Smooth muscle cell (in vitro differentiated cells): ENCODE measurements at regions not wholly inside any gene's neighbourhood (a gene's known extent, or its start where the extent isn't known, plus 50 kb on each side); places are given as distances from the start of the nearest gene placed in this dataset.

Experiments
- DNase-seq: peaks from one replicate; lab custom pipeline; 2025; ENCODE audit not compliant: unreplicated experiment; lab: John Stamatoyannopoulos, UW
- H2AFZ ChIP-seq: fragments of 200-600 bp; sonication (generic); 2 replicates; pipeline ENCODE4 v1.6.0; 2016; ENCODE audit warnings: antibody characterized with exemption, low read depth, mild to moderate bottlenecking
- H3F3A ChIP-seq: fragments of 200-600 bp; sonication (generic); 2 replicates; pipeline ENCODE4 v1.6.0; 2017; ENCODE audit warnings: antibody characterized with exemption, low read depth
- H3K27ac ChIP-seq: fragments of 200-600 bp; sonication (generic); 2 replicates; pipeline ENCODE4 v1.5.1; 2016; ENCODE audit warnings: low read depth, mild to moderate bottlenecking
- H3K27me3 ChIP-seq: fragments of 200-600 bp; sonication (generic); 2 replicates; pipeline ENCODE4 v1.6.1; 2016; ENCODE audit warnings: low read depth, mild to moderate bottlenecking
- H3K36me3 ChIP-seq: fragments of 200-600 bp; sonication (generic); 2 replicates; pipeline ENCODE4 v1.5.1; 2016; ENCODE audit warnings: low read depth
- H3K4me1 ChIP-seq: fragments of 200-600 bp; sonication (generic); 2 replicates; pipeline ENCODE4 v1.5.1; 2016; ENCODE audit warnings: low read depth
- H3K4me2 ChIP-seq: fragments of 200-600 bp; sonication (generic); 2 replicates; pipeline ENCODE4 v1.6.0; 2016; ENCODE audit warnings: mild to moderate bottlenecking
- H3K4me3 ChIP-seq: fragments of 200-600 bp; sonication (generic); 2 replicates; pipeline ENCODE4 v1.5.1; 2016; ENCODE audit warnings: mild to moderate bottlenecking
- H3K79me2 ChIP-seq: fragments of 200-600 bp; sonication (generic); 2 replicates; pipeline ENCODE4 v1.6.0; 2016; ENCODE audit warnings: low read depth, mild to moderate bottlenecking
- H3K9ac ChIP-seq: fragments of 200-600 bp; sonication (generic); 2 replicates; pipeline ENCODE4 v1.6.0; 2016; ENCODE audit warnings: low read depth
- H3K9me3 ChIP-seq: fragments of 200-600 bp; sonication (generic); replicated peaks from 2 replicates; pipeline ENCODE4 v1.5.1; 2016; ENCODE audit warnings: low read depth
- H4K20me1 ChIP-seq: fragments of 200-600 bp; sonication (generic); 2 replicates; pipeline ENCODE4 v1.6.0; 2016; ENCODE audit warnings: low read depth
- WGBS: methylation state at CpG from one replicate; pipeline ENCODE4 v1.1.7; 2016; ENCODE audit warnings: low lambda C conversion rate; 5-methylcytosine and 5-hydroxymethylcytosine counted together
- TF ChIP-seq, protein P1 (sequence below): fragments of 200-600 bp; sonication (generic); IDR thresholded peaks from 2 replicates; pipeline ENCODE4 v1.5.1; 2017; ENCODE audit warnings: borderline replicate concordance, mild to moderate bottlenecking, antibody characterized with exemption; ENCODE audit not compliant: insufficient read depth, poor library complexity, severe bottlenecking

DNA sequence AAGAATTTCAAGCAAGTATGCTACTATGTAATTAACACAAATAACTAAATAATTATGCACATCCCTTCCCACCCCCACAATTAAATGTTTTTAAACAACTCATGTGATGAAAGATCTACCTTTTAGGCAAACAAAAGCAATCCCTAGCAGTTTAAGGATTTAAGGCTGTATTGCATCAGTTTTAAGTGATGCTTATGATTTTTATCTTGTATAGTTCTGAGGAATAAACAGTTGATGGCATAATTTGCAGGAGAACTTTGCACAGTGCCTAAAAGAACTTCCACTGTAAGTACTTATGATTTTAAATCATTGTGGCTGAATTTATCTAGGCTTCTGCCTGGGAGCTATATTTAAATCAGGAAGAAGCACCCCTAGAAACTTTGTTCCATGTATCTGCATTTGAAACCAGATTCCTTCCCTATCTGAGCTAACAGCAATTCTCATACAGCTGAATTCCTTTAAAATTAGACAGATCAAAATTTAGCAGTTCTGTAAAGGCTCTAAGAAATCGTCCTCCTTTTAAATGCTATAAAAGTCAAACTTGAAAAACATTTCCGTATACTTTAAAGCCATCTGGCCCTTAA, 388.6 kb downstream of the BCAT1 start:
- TF ChIP-seq, protein P1, sequence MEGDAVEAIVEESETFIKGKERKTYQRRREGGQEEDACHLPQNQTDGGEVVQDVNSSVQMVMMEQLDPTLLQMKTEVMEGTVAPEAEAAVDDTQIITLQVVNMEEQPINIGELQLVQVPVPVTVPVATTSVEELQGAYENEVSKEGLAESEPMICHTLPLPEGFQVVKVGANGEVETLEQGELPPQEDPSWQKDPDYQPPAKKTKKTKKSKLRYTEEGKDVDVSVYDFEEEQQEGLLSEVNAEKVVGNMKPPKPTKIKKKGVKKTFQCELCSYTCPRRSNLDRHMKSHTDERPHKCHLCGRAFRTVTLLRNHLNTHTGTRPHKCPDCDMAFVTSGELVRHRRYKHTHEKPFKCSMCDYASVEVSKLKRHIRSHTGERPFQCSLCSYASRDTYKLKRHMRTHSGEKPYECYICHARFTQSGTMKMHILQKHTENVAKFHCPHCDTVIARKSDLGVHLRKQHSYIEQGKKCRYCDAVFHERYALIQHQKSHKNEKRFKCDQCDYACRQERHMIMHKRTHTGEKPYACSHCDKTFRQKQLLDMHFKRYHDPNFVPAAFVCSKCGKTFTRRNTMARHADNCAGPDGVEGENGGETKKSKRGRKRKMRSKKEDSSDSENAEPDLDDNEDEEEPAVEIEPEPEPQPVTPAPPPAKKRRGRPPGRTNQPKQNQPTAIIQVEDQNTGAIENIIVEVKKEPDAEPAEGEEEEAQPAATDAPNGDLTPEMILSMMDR, result no peak
- peaks cover 17% of the 10 kb centered on the region for H3K4me1 ChIP-seq
- H3K9ac ChIP-seq, result peak overlapping the region; percentile 87
- no peak for DNase-seq
- H3F3A ChIP-seq, result peaks cover 14% of the 10 kb centered on the region
- no peaks in the 10 kb centered on the region for H4K20me1 ChIP-seq
- H3K9me3 ChIP-seq, result no peaks in the 10 kb centered on the region
- H3K27me3 ChIP-seq, result no peaks in the 10 kb centered on the region
- peak overlapping the region; percentile 91 for H3K27ac ChIP-seq
- H3K36me3 ChIP-seq, result no peaks in the 10 kb centered on the region
- 6% methylated on average over 2 of the region's 2 CpGs for WGBS
- H2AFZ ChIP-seq, result peak overlapping the region; percentile 84
- peak overlapping the region; percentile 97 for H3K4me2 ChIP-seq
- peaks cover 55% of the 10 kb centered on the region for H3K79me2 ChIP-seq
- peak overlapping the region; percentile 91 for H3K4me3 ChIP-seq

- peaks cover 20% of the 10 kb centered on the region for H3K4me1 ChIP-seq
- WGBS, result 90% methylated on average over 1 of the region's 1 CpG
These were observed 391.2 kb downstream of the BCAT1 start for GRCh38 chr12:24557738-24558137.

GRCh38 chr12:24555730-24556129, 393.2 kb downstream of the BCAT1 start:
- Histone ChIP-seq H3K4me2 (no peak overlapping the region), H3K9ac (no peak overlapping the region), H3K36me3 (no peaks in the 10 kb centered on the region), H3K27ac (no peak overlapping the region), H3K79me2 (peaks cover 99% of the 10 kb centered on the region), H3K4me1 (peaks cover 34% of the 10 kb centered on the region), H3K27me3 (no peaks in the 10 kb centered on the region), H2AFZ (no peak overlapping the region), H4K20me1 (no peaks in the 10 kb centered on the region), H3F3A (peaks cover 7% of the 10 kb centered on the region), H3K4me3 (no peak overlapping the region), H3K9me3 (no peaks in the 10 kb centered on the region)
- TF ChIP-seq, protein P1, result no peak
- no peak for DNase-seq
- WGBS, result 87% methylated on average over 2 of the region's 2 CpGs

More at GRCh38 chr12:24557738-24558137, 391.2 kb downstream of the BCAT1 start:
- Histone ChIP-seq H3K79me2 (peaks cover 80% of the 10 kb centered on the region), H3K27ac (peak overlapping the region; percentile 91), H3K9ac (no peak overlapping the region), H3F3A (peaks cover 14% of the 10 kb centered on the region), H3K36me3 (no peaks in the 10 kb centered on the region), H3K4me2 (peak overlapping the region; percentile 97), H3K4me3 (no peak overlapping the region), H3K27me3 (no peaks in the 10 kb centered on the region), H4K20me1 (no peaks in the 10 kb centered on the region), H2AFZ (no peak overlapping the region), H3K9me3 (no peaks in the 10 kb centered on the region)
- no peak for DNase-seq
- TF ChIP-seq, protein P1, result no peak
